ENCODE measurements at regions not wholly inside any gene's neighbourhood (a gene's known extent, or its start where the extent isn't known, plus 50 kb on each side); places are given as distances from the start of the nearest gene placed in this dataset.

GRCh38 chr11:72493426-72494108 lies 59.2 kb upstream of the CLPB start:
- Histone ChIP-seq H2BK5ac (ENCODE audit: low read depth, low read length, poor library complexity, severe bottlenecking) (no peak overlapping the region), H3K14ac (replicated peaks; ENCODE audit: low read depth, low read length) (no peak overlapping the region), H2BK15ac (ENCODE audit: low read depth, low read length) (no peak overlapping the region), H3K18ac (ENCODE audit: low read depth, low read length) (no peak overlapping the region), H3K9ac (ENCODE audit: low read depth, low read length) (no peak overlapping the region), H3K9me3 (ENCODE audit: control insufficient read depth, insufficient read depth, low read length) (no peaks in the 10 kb centered on the region), H4K5ac (ENCODE audit: low read depth, low read length) (no peak overlapping the region), H2AFZ (replicated peaks; ENCODE audit: low read length, poor library complexity) (no peak overlapping the region), H3K79me1 (ENCODE audit: low read depth in 1 of 2, low read length in 2 of 2) (no peaks in the 10 kb centered on the region), H3K4me1 (ENCODE audit: control insufficient read depth, insufficient read depth, low read length) (no peaks in the 10 kb centered on the region), H4K20me1 (ENCODE audit: insufficient read depth, low read length) (no peaks in the 10 kb centered on the region), H4K8ac (ENCODE audit: low read depth in 2 of 2, low read length in 2 of 2) (no peak overlapping the region), H3K23ac (ENCODE audit: low read depth, low read length) (no peak overlapping the region), H3K27me3 (ENCODE audit: control insufficient read depth, insufficient read depth, low read length) (peaks cover 9% of the 10 kb centered on the region), H3K4ac (ENCODE audit: low read depth, low read length) (no peak overlapping the region), H4K91ac (ENCODE audit: insufficient read depth, low read depth, low read length) (no peak overlapping the region), H2BK120ac (ENCODE audit: low read depth, low read length) (no peak overlapping the region), H2AK5ac (ENCODE audit: low read depth, low read length) (no peak overlapping the region), H3K4me2 (ENCODE audit: low read depth, low read length) (no peak overlapping the region), H3K9me1 (ENCODE audit: insufficient read depth, low read length) (no peaks in the 10 kb centered on the region), H3K4me3 (ENCODE audit: insufficient read depth, low read depth, low read length) (no peak overlapping the region), H2BK20ac (ENCODE audit: low read depth, low read length) (no peak overlapping the region), H2AK9ac (replicated peaks; ENCODE audit: low read depth, low read length, poor library complexity) (no peak overlapping the region), H3K27ac (ENCODE audit: insufficient read depth, low read length) (no peak overlapping the region), H3K56ac (ENCODE audit: extremely low read depth, insufficient read depth, low read length) (no peak overlapping the region), H3K36me3 (ENCODE audit: control insufficient read depth, insufficient read depth, low read length) (no peaks in the 10 kb centered on the region)
- DNase-seq (no peak), ATAC-seq (ENCODE audit: low read depth) (no peak)
- dilution Hi-C loops (cut with HindIII; ENCODE audit: low sequenced_read_pairs, unreplicated experiment): no loop called here
- in situ Hi-C loops (cut with MboI; ENCODE audit: low sequenced_read_pairs): no loop called here
- POLR2A ChIA-PET (ENCODE audit: unreplicated experiment): no interaction called here
- BruUV-seq (replicated peaks): no TSS peak
- CTCF ChIA-PET: interaction anchor here (0.8 kb wide), 1 partner anchor 72 kb away, joined by 5 read pairs; no protein-coding TSS in a partner anchor
- no CpG with 5 or more reads among the region's 2 CpGs for WGBS, 2 experiments (ENCODE audit: extremely low coverage in 2 of 2, insufficient read length in 1 of 2)
- TF ChIP-seq SMC3 (IDR thresholded peaks at IDR 0.05; ENCODE audit: low read depth, low read length) (no peak), USF2 (IDR thresholded peaks at IDR 0.05; ENCODE audit: low read depth, low read length) (no peak), NFE2L2 (IDR thresholded peaks at IDR 0.05; ENCODE audit: low read depth, low read length) (no peak), CEBPB (IDR thresholded peaks at IDR 0.05; ENCODE audit: low read depth, low read length) (peak; percentile 41), RCOR1 (IDR thresholded peaks at IDR 0.05; ENCODE audit: insufficient replicate concordance, low read length) (no peak), CHD1 (IDR thresholded peaks at IDR 0.05; ENCODE audit: low read depth, low read length) (no peak)
- intact Hi-C loops (cut with micrococcal nuclease): no loop called here

Data from IMR-90 (cell line).